RWPE2 (cell line): ENCODE measurements at regions not wholly inside any gene's neighbourhood (a gene's known extent, or its start where the extent isn't known, plus 50 kb on each side); places are given as distances from the start of the nearest gene placed in this dataset.

ENCODE experiments used
- ATAC-seq: fragments of 200-7000 bp; cut with Tn5 transposase; 3 replicates; pipeline ENCODE4 v1.9.1; 2021; ENCODE audit warnings: low read depth
- DNase-seq: peaks from one replicate; pipeline ENCODE4 v3.0.0-alpha.2; 2020; ENCODE audit warnings: low spot score
- H3K27ac ChIP-seq: fragments of 450-650 bp; 2 replicates; pipeline ENCODE4 v1.5.1; 2017; ENCODE audit warnings: mild to moderate bottlenecking; ENCODE audit not compliant: poor library complexity, severe bottlenecking
- H3K27me3 ChIP-seq: fragments of 250-450 bp; sonication (Bioruptor Pico); 2 replicates; pipeline ENCODE4 v1.5.1; 2021; ENCODE audit warnings: mild to moderate bottlenecking, moderate library complexity; ENCODE audit not compliant: insufficient read depth, poor library complexity, severe bottlenecking
- H3K36me3 ChIP-seq: fragments of 250-450 bp; sonication (Bioruptor Pico); 2 replicates; pipeline ENCODE4 v1.5.1; 2020; ENCODE audit warnings: low read depth, mild to moderate bottlenecking, moderate library complexity
- H3K4me1 ChIP-seq: fragments of 250-450 bp; sonication (Bioruptor Pico); 2 replicates; pipeline ENCODE4 v1.5.1; 2021; ENCODE audit warnings: mild to moderate bottlenecking, moderate library complexity; ENCODE audit not compliant: insufficient read depth, poor library complexity, severe bottlenecking
- H3K4me3 ChIP-seq: fragments of 250-450 bp; sonication (Bioruptor Pico); 2 replicates; pipeline ENCODE4 v1.5.1; 2021; ENCODE audit warnings: mild to moderate bottlenecking, moderate library complexity; ENCODE audit not compliant: severe bottlenecking
- H3K9me3 ChIP-seq: fragments of 250-450 bp; sonication (Bioruptor Pico); 2 replicates; pipeline ENCODE4 v1.5.1; 2021; ENCODE audit warnings: mild to moderate bottlenecking, moderate library complexity; ENCODE audit not compliant: severe bottlenecking
- TF ChIP-seq, protein P1 (sequence below): fragments of 450-650 bp; IDR thresholded peaks from one replicate; pipeline ENCODE4 v1.5.1; 2017; ENCODE audit warnings: mild to moderate bottlenecking, moderate library complexity; ENCODE audit not compliant: poor library complexity, severe bottlenecking

DNA sequence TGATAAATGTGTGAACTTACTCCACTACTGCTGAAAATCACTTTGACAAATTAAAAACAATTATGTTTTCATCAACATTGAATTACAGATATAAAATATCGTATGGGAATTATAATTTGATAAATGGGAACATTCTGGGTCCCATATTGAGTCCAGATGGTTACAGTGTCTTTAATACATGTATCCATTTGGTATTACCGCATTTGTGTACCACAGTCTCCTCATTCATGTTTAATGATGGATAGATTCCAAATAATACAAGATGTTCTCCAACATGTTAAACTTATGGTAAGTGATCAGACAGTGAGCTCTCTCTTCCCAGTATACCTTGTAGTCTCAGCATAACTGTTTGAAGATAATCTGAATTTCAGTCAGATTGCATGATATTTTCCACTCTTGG is 1706.8 kb upstream of the PCDH7 start:
- ATAC-seq (no peak), DNase-seq (no peak)
- H3K4me1 ChIP-seq: no peaks in the 10 kb centered on the region
- H3K27me3 ChIP-seq: no peaks in the 10 kb centered on the region
- H3K9me3 ChIP-seq: no peaks in the 10 kb centered on the region
- no peaks in the 10 kb centered on the region for H3K36me3 ChIP-seq
- no peak overlapping the region for H3K4me3 ChIP-seq
- H3K27ac ChIP-seq: no peak overlapping the region
- TF ChIP-seq, protein P1, sequence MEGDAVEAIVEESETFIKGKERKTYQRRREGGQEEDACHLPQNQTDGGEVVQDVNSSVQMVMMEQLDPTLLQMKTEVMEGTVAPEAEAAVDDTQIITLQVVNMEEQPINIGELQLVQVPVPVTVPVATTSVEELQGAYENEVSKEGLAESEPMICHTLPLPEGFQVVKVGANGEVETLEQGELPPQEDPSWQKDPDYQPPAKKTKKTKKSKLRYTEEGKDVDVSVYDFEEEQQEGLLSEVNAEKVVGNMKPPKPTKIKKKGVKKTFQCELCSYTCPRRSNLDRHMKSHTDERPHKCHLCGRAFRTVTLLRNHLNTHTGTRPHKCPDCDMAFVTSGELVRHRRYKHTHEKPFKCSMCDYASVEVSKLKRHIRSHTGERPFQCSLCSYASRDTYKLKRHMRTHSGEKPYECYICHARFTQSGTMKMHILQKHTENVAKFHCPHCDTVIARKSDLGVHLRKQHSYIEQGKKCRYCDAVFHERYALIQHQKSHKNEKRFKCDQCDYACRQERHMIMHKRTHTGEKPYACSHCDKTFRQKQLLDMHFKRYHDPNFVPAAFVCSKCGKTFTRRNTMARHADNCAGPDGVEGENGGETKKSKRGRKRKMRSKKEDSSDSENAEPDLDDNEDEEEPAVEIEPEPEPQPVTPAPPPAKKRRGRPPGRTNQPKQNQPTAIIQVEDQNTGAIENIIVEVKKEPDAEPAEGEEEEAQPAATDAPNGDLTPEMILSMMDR: no peak

DNA sequence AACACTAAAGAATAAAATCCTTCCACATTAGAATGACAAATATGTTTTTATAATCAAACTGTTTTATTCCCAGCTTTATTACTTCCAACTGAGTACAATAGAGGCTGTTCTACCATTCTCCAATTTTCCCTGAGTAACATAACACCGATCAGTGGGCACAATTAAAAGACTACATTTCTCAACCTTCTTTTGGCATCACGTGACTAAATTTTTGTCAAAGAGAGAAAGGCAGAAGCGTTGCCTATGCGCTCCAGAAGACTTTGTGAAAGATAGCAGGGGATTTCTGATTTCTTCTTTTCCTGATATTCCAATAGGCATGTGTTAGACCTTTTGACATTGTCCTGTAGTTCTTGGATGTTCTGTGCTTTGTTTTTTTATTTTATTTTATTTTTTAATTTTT is 1705.6 kb upstream of the PCDH7 start:
- Histone ChIP-seq H3K4me1 (no peaks in the 10 kb centered on the region), H3K9me3 (no peaks in the 10 kb centered on the region), H3K36me3 (no peaks in the 10 kb centered on the region), H3K27ac (no peak overlapping the region), H3K4me3 (no peak overlapping the region), H3K27me3 (no peaks in the 10 kb centered on the region)
- ATAC-seq (no peak), DNase-seq (no peak)
- TF ChIP-seq, protein P1: no peak

DNA sequence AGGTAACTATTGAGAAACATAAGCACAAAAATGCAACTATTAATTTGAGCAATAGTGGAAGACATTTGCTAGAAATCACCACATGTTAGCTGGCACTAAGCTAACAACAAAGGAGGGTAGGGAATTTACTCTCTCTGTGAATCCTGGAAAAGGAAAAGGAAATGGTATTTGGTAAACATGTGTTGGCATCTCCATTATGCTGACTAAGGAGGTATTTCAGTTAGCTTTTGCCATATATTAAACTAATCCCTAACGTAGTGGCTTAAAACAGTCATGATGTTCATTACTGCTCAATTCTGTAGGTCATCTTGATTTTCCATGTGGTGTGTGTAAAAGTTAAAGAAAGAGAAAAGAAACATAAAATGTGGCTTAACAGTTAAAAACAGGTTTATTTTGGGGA is 1686.5 kb upstream of the PCDH7 start:
- no peaks in the 10 kb centered on the region for H3K9me3 ChIP-seq
- no peak for DNase-seq
- H3K4me3 ChIP-seq: no peak overlapping the region
- TF ChIP-seq, protein P1: no peak
- H3K27ac ChIP-seq: no peak overlapping the region
- no peaks in the 10 kb centered on the region for H3K4me1 ChIP-seq
- no peaks in the 10 kb centered on the region for H3K27me3 ChIP-seq
- H3K36me3 ChIP-seq: no peaks in the 10 kb centered on the region
- ATAC-seq: no peak

DNA sequence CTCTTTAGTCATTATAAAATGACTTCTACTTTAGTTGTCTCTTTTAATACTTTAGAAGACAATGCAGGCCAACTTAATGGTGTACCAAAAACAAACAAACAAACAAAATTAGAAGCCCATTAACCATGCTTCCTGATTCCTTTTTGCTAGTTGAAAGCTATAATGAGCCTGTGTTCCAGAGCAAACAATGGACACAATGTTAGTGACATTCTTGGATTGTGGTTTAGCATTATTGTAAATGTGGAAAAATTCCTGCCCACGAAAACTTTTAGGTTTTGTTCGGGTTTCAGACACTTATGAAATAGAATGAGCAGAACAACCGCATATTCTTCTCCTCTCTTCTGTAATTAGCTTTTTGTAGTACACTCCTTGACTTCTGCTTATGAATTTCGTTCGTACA is 1682.7 kb upstream of the PCDH7 start:
- peaks cover 3% of the 10 kb centered on the region for H3K27me3 ChIP-seq
- TF ChIP-seq, protein P1: no peak
- no peaks in the 10 kb centered on the region for H3K4me1 ChIP-seq
- ATAC-seq: no peak
- DNase-seq: no peak
- H3K27ac ChIP-seq: no peak overlapping the region
- no peaks in the 10 kb centered on the region for H3K36me3 ChIP-seq
- no peaks in the 10 kb centered on the region for H3K9me3 ChIP-seq
- H3K4me3 ChIP-seq: no peak overlapping the region

DNA sequence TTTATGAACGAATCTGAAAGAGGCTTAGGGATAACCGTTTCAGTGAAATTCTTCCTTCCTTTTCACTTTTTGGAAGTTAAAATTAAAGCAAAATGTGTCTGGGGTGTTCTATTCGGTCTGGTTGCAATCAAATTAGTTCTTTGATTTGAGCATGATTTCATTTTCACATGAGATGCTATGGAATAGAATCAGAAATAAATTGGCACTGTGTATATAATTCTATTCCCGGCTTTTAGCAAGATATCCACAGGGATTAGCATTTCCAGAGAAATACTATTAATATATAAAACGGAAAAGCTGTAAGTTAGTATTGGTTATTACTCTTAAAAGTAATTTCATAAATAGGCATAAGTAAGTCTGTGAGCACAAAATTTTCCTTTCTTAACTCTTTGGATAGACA is 1676.8 kb upstream of the PCDH7 start:
- Histone ChIP-seq H3K27ac (no peak overlapping the region), H3K9me3 (no peaks in the 10 kb centered on the region), H3K36me3 (no peaks in the 10 kb centered on the region), H3K27me3 (peaks cover 8% of the 10 kb centered on the region), H3K4me3 (no peak overlapping the region), H3K4me1 (no peaks in the 10 kb centered on the region)
- ATAC-seq: no peak
- no peak for DNase-seq
- TF ChIP-seq, protein P1: no peak
